ENCODE measurements at regions not wholly inside any gene's neighbourhood (a gene's known extent, or its start where the extent isn't known, plus 50 kb on each side); places are given as distances from the start of the nearest gene placed in this dataset.

- Histone ChIP-seq H3K36me3 (ENCODE audit: control insufficient read depth, insufficient read depth, low read length) (no peaks in the 10 kb centered on the region), H4K20me1 (replicated peaks; ENCODE audit: control insufficient read depth, insufficient read depth, low read length) (no peaks in the 10 kb centered on the region), H3K4me2 (ENCODE audit: insufficient read depth, low read length) (no peak overlapping the region), H3K27ac (ENCODE audit: extremely low read depth, low read depth, low read length) (no peak overlapping the region), H3K4me1 (replicated peaks in 1 of 2; ENCODE audit: control insufficient read depth in 2 of 2, insufficient read depth in 2 of 2, low read length in 2 of 2) (peaks cover 0 to 5% of the 10 kb centered on the region in 2 experiments; a peak in 2 of 5 replicates), H3K9ac (ENCODE audit: insufficient read depth in 1 of 2, low read depth in 2 of 2, low read length in 2 of 2) (no peak overlapping the region), H3K79me2 (ENCODE audit: control insufficient read depth, insufficient read depth, low read length) (no peaks in the 10 kb centered on the region), H3K27me3 (ENCODE audit: control insufficient read depth in 2 of 2, insufficient read depth in 2 of 2, low read length in 2 of 2) (no peaks in the 10 kb centered on the region), H3K9me1 (ENCODE audit: control insufficient read depth, insufficient read depth, low read length) (no peaks in the 10 kb centered on the region), H3K4me3 (no peak overlapping the region), H2AFZ (ENCODE audit: low read depth, low read length) (0 out of 2 replicates have a peak overlapping the region, but pooled peaks have one; percentile 19), H3K9me3 (replicated peaks; ENCODE audit: control insufficient read depth, insufficient read depth, low read depth, low read length) (no peaks in the 10 kb centered on the region)
- 6% methylated on average over 4 of the region's 4 CpGs for WGBS (ENCODE audit: insufficient coverage, low coverage, missing lambda C conversion rate)
- in situ Hi-C loops (cut with MboI) (no loop called here), intact Hi-C loops (cut with micrococcal nuclease) (no loop called here)
- DNase-seq (ENCODE audit: extremely low read depth in 1 of 4, low spot score in 3 of 4), result no peak
- ATAC-seq, result no peak
- TF ChIP-seq POLR2A (conservative IDR thresholded peaks at IDR 0.05), result no peak
- no peak for TF ChIP-seq ZNF324 (CRISPR knock-in tag; IDR thresholded peaks at IDR 0.05)
- TF ChIP-seq NFYB (IDR thresholded peaks at IDR 0.05; ENCODE audit: extremely low read depth, insufficient read length), result no peak
- TF ChIP-seq MTA3 (IDR thresholded peaks at IDR 0.05; ENCODE audit: borderline replicate concordance), result no peak
- TF ChIP-seq XRCC3 (IDR thresholded peaks at IDR 0.05), result no peak
- BruUV-seq (replicated peaks), result no TSS peak
- ChIA-PET POLR2A (interaction anchor here (1.0 kb wide), 1 partner anchor 25 kb away, joined by 3 read pairs; no protein-coding TSS in a partner anchor), CTCF (ENCODE audit: low intra/inter-chr PET ratio) (no interaction called here)
- no peak for FAIRE-seq
These were observed 187.3 kb upstream of the EGLN3 start for GRCh38 chr14:34138175-34138574.

GRCh38 chr14:34137001-34137745 lies 186.3 kb upstream of the EGLN3 start:
- 33% methylated on average over 1 of the region's 3 CpGs for WGBS (ENCODE audit: insufficient coverage, low coverage, missing lambda C conversion rate)
- intact Hi-C loops (cut with micrococcal nuclease), result no loop called here
- H3K4me1 ChIP-seq (replicated peaks in 1 of 2; ENCODE audit: control insufficient read depth in 2 of 2, insufficient read depth in 2 of 2, low read length in 2 of 2), result peaks cover 0 to 5% of the 10 kb centered on the region in 2 experiments; a peak in 2 of 5 replicates
- no peak for ATAC-seq
- in situ Hi-C loops (cut with MboI), result no loop called here
- H3K79me2 ChIP-seq (ENCODE audit: control insufficient read depth, insufficient read depth, low read length), result no peaks in the 10 kb centered on the region
- H3K36me3 ChIP-seq (ENCODE audit: control insufficient read depth, insufficient read depth, low read length), result no peaks in the 10 kb centered on the region
- no peaks in the 10 kb centered on the region for H3K9me1 ChIP-seq (ENCODE audit: control insufficient read depth, insufficient read depth, low read length)
- no peak overlapping the region for H3K4me2 ChIP-seq (ENCODE audit: insufficient read depth, low read length)
- POLR2A ChIA-PET, result no interaction called here
- TF ChIP-seq ZBTB34 (CRISPR knock-in tag; IDR thresholded peaks at IDR 0.05) (no peak), NFIC (IDR thresholded peaks at IDR 0.05) (peak; percentile 29)
- H3K27ac ChIP-seq (ENCODE audit: extremely low read depth, low read depth, low read length), result no peak overlapping the region
- CTCF ChIA-PET (ENCODE audit: low intra/inter-chr PET ratio), result no interaction called here
- BruUV-seq (replicated peaks), result no TSS peak
- no peak overlapping the region for H3K9ac ChIP-seq (ENCODE audit: insufficient read depth in 1 of 2, low read depth in 2 of 2, low read length in 2 of 2)
- no peak overlapping the region for H2AFZ ChIP-seq (ENCODE audit: low read depth, low read length)
- no peak for FAIRE-seq
- H3K9me3 ChIP-seq (replicated peaks; ENCODE audit: control insufficient read depth, insufficient read depth, low read depth, low read length), result no peaks in the 10 kb centered on the region
- no peaks in the 10 kb centered on the region for H4K20me1 ChIP-seq (replicated peaks; ENCODE audit: control insufficient read depth, insufficient read depth, low read length)
- no peak for DNase-seq (ENCODE audit: extremely low read depth in 1 of 4, low spot score in 3 of 4)
- no peak overlapping the region for H3K4me3 ChIP-seq
- peaks cover 0 to 6% of the 10 kb centered on the region in 2 experiments; a peak in 2 of 5 replicates for H3K27me3 ChIP-seq (ENCODE audit: control insufficient read depth in 2 of 2, insufficient read depth in 2 of 2, low read length in 2 of 2)

Measured in K562 (cell line).